ENCODE measurements at regions not wholly inside any gene's neighbourhood (a gene's known extent, or its start where the extent isn't known, plus 50 kb on each side); places are given as distances from the start of the nearest gene placed in this dataset.

- no peak for TF ChIP-seq CREM (IDR thresholded peaks at IDR 0.05; ENCODE audit: low read depth)
- TF ChIP-seq ZBTB11 (CRISPR knock-in tag; IDR thresholded peaks at IDR 0.05), result no peak
- TF ChIP-seq SUZ12 (IDR thresholded peaks at IDR 0.05; ENCODE audit: unreplicated experiment), result no peak
- no peak for TF ChIP-seq EED (IDR thresholded peaks at IDR 0.05; ENCODE audit: low read depth)
- TF ChIP-seq LARP7 (IDR thresholded peaks at IDR 0.05), result no peak
- no peak for TF ChIP-seq SMC3 (IDR thresholded peaks at IDR 0.05; ENCODE audit: borderline replicate concordance, low read length)
- TF ChIP-seq CBX3 (IDR thresholded peaks at IDR 0.05; ENCODE audit: borderline replicate concordance, low read depth), result no peak
- TF ChIP-seq ZNF592 (IDR thresholded peaks at IDR 0.05), result no peak
- no peak for TF ChIP-seq KLF5 (IDR thresholded peaks at IDR 0.05; ENCODE audit: partially characterized antibody)
- TF ChIP-seq ZNF24 (IDR thresholded peaks at IDR 0.05), result no peak
- no peak for TF ChIP-seq RAD21 (IDR thresholded peaks at IDR 0.05; ENCODE audit: insufficient read depth, low read depth, low read length)
- no peak for TF ChIP-seq CBFB (IDR thresholded peaks at IDR 0.05; ENCODE audit: low read depth)
- no peak for TF ChIP-seq JUND (IDR thresholded peaks at IDR 0.05; ENCODE audit: low read depth, low read length)
- no peaks in the 10 kb centered on the region for H4K20me1 ChIP-seq (ENCODE audit: control insufficient read depth, insufficient read depth)
- H3K9me3 ChIP-seq (replicated peaks; ENCODE audit: control insufficient read depth, insufficient read depth, low read length), result no peaks in the 10 kb centered on the region
- in situ Hi-C loops (cut with MboI) (no loop called here), intact Hi-C loops (cut with micrococcal nuclease; ENCODE audit: unreplicated experiment) (no loop called here)
- ChIA-PET RAD21 (ENCODE audit: unreplicated experiment) (no interaction called here), POLR2A (no interaction called here), SMC1A (ENCODE audit: uncharacterized antibody, unreplicated experiment) (no interaction called here), CTCF (no interaction called here)
- H3K27me3 ChIP-seq (replicated peaks in 1 of 2; ENCODE audit: control insufficient read depth in 2 of 2, insufficient read depth in 2 of 2, low read length in 1 of 2), result no peaks in the 10 kb centered on the region
- H3K4me2 ChIP-seq (ENCODE audit: control insufficient read depth, insufficient read depth), result no peak overlapping the region
- H3K9ac ChIP-seq (ENCODE audit: control insufficient read depth, insufficient read depth, low read length), result no peak overlapping the region
- H3K4me1 ChIP-seq (ENCODE audit: control insufficient read depth, insufficient read depth, low read length), result no peaks in the 10 kb centered on the region
- H3K4me3 ChIP-seq, result no peak overlapping the region
- WGBS (ENCODE audit: insufficient coverage, insufficient replicate concordance, low lambda C conversion rate, missing lambda C conversion rate), result 5% methylated on average over 5 of the region's 5 CpGs
- FAIRE-seq (no peak), DNase-seq (ENCODE audit: low read depth, low spot score) (no peak), ATAC-seq (no peak)
- H3K79me2 ChIP-seq (ENCODE audit: control insufficient read depth, insufficient read depth, low read length), result no peaks in the 10 kb centered on the region
- H2AFZ ChIP-seq (ENCODE audit: control insufficient read depth, low read depth, low read length), result no peak overlapping the region
- no peak overlapping the region for H3K27ac ChIP-seq (ENCODE audit: control insufficient read depth, insufficient read depth)
- no TSS peak for BruUV-seq (replicated peaks)
- H3K36me3 ChIP-seq (ENCODE audit: control insufficient read depth in 2 of 2, insufficient read depth in 2 of 2, low read length in 1 of 2), result no peaks in the 10 kb centered on the region
Observed at GRCh38 chr9:81530310-81530810, 159.0 kb downstream of the TLE1 start.

Measured in GM12878 (cell line).